Right renal pelvis (tissue), 4 donors: ENCODE measurements at regions not wholly inside any gene's neighbourhood (a gene's known extent, or its start where the extent isn't known, plus 50 kb on each side); places are given as distances from the start of the nearest gene placed in this dataset.
"Not testable (repeated sequence)": the region's sequence is repeated elsewhere in the genome, so short reads cannot be mapped to it uniquely, and the experiment has no call there.

Experiments
- DNase-seq, 4 donors: peaks; one replicate each; pipeline ENCODE4 v3.0.0-alpha.2; 2013; ENCODE audit warnings: low read depth in 4 of 4, low spot score in 3 of 4, missing footprints in 1 of 4

DNA sequence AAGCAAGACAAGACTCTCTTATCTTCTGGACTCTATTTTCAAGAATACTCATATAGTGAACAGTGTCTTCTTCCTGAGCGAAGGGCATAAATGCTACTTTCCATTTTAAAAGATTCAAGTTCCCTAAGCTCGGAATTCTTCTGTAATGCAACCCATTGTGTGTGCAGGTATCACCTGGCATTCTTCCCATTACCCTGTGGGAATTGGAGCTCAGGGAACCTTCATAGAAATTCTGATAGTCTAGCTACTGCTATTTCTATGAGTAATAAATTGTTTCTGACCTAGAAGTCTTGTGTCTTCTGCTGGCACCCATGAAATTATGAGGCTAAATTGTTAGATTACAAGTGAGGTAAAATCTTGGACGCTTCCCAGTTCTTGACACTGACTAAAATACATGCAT is 324.1 kb upstream of the DIPK2B start:
- DNase-seq = no peak

- DNase-seq = no peak
Measured at GRCh38 chrX:45524296-45524695, 323.6 kb upstream of the DIPK2B start.

- DNase-seq = no peak
Measured at GRCh38 chrX:45518552-45518951, 317.9 kb upstream of the DIPK2B start.

GRCh38 chrX:45517090-45517973 is 316.7 kb upstream of the DIPK2B start:
- DNase-seq = no peak

DNA sequence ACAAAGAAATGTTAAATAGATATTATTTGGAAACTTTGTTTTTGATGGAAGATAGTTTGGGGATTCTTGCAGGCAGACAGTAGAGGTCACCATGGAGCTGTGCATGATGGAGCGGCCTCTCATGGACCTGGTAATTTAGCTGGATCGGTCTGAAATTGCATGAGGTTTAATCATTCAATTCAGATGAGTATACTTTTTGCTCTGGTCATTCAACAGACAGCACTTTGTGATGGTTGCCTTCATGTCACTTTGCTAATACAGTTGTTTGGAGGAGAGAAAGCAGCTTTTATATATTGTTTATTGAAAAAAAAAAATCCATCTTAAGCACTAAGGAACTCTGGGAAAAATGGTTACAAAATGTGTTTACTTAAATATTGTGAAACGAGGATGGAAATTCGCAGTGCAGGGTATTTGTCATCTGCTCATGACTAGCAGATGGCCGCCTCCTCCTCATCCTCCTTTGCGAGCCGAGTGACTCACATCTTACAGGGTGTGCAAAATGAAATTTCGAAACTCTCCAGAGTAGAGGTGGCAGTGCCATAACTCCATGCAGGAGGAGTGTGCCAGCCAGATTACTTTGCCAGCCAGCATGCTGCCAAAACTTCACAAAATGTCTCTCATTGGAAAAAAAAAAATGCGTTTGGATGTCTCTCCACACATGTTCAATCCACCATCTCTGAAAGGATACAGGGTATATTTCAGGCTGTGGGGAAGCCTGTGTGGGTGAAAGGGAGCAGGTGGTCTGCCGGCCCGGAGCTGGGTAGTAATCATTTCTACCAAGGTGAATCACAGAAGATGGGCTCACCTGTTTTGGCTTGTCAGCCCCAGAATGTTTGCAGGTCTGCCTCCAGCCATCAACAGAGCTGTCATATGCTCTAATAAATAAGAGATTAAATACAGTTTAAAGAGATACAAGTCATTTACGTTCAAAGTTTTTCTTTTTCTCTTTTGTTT is 314.9 kb upstream of the DIPK2B start:
- peak in 1 of 4 donors; percentile 12 for DNase-seq

DNA sequence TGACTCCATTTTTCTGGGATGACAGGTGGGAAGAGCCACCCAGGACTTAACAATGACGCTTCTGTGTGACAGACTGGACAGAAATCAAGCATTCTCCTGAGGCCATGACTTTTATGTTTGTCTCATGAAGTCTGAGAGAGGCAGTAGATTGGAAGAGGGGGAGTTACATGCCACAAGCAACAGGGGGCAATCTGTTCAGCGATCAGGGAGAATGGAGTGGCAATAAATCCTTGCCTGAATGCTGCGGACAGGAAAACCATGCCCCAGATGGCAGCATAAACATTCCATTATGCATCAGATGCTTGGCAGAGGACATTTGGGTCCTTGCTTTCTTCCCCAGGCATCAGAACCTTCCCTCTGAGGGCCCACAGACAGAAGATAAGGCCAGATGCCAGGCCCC is 312.4 kb upstream of the DIPK2B start:
- no peak for DNase-seq

GRCh38 chrX:45508454-45508853 is 307.8 kb upstream of the DIPK2B start:
- DNase-seq = no peak

- DNase-seq = no peak
Measured at GRCh38 chrX:45506149-45506730, 305.6 kb upstream of the DIPK2B start.

DNA sequence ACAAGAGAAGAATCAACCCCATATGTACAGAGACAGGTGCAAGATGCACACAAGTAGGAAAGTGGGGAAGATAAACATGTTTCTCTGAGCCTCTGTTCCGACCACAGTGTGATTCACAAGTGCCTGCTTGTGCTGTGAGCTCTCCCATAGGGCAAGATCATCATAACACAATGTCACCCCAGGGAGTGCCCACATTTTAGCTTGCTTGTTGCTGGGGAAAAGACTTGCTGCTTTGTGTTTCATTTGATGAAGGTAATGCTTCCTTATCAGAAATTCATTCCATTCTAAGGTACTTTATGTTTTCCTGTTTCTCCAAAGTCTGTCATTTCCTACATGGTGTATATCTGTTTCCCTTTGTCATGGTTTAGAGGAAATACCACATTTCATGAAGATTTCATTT is 304.5 kb upstream of the DIPK2B start:
- no peak for DNase-seq

- not testable (repeated sequence) for DNase-seq
Measured at GRCh38 chrX:45503787-45504362, 303.2 kb upstream of the DIPK2B start.

- DNase-seq = no peak
Measured at GRCh38 chrX:45502396-45502795, 301.7 kb upstream of the DIPK2B start.

- no peak for DNase-seq
Measured at GRCh38 chrX:45497290-45497689, 296.6 kb upstream of the DIPK2B start.

GRCh38 chrX:45485719-45486118 is 285.0 kb upstream of the DIPK2B start:
- no peak for DNase-seq

GRCh38 chrX:45479835-45480422 is 279.3 kb upstream of the DIPK2B start:
- no peak for DNase-seq

GRCh38 chrX:45479196-45479834 is 278.6 kb upstream of the DIPK2B start:
- DNase-seq = no peak

DNA sequence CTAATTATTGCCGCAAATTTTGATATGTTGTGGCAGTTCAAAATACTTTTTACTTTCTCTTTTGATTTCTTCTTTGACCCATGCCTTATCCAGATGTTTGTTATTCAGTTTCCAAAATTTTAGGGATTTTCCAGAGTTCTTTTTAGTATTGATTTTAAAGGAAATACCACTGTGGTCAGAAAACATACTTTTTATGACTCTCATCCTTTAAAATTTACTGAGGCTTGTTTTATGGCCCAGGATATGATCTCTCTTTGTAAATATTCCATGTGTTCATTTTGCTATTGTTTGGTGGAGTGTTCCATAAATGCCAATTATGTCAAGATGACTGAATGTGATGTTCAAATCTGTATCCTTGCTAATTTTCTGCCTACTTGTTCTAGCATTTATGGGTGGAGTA is 272.3 kb upstream of the DIPK2B start:
- DNase-seq = no peak

DNA sequence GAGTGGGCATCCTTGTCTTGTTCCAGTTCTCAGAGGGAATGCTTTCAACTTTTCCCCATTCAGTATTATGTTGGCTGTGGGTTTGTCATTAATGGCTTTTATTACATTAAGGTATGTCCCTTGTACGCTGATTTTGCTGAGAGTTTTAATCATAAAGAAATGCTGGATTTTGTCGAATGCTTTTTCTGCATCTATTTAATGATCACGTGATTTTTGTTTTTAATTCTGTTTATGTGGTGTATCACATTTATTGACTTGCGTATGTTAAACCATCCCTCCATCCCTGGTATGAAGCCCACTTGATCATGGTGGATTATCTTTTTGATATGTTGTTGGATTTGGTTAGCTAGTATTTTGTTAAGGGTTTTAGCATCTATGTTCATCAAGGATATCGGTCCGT is 266.9 kb upstream of the DIPK2B start:
- not testable (repeated sequence) for DNase-seq

GRCh38 chrX:45455732-45456131 is 255.1 kb upstream of the DIPK2B start:
- DNase-seq = not testable (repeated sequence)

- DNase-seq = no peak
Measured at GRCh38 chrX:45454290-45454689, 253.6 kb upstream of the DIPK2B start.

- no peak for DNase-seq
Measured at GRCh38 chrX:45449982-45450381, 249.3 kb upstream of the DIPK2B start.
